HFF-Myc (cell line): ENCODE measurements at regions not wholly inside any gene's neighbourhood (a gene's known extent, or its start where the extent isn't known, plus 50 kb on each side); places are given as distances from the start of the nearest gene placed in this dataset.

ENCODE experiments used
- DNase-seq: peaks from one replicate; pipeline ENCODE4 v3.0.0-alpha.2; 2011; ENCODE audit warnings: low read depth; ENCODE audit errors: extremely low read depth
- H3K4me3 ChIP-seq: replicated peaks from 2 replicates; pipeline ENCODE4 v1.5.1; 2011; ENCODE audit warnings: low read depth, mild to moderate bottlenecking, control low read depth, low read length
- CTCF ChIP-seq: IDR thresholded peaks from 2 replicates; pipeline ENCODE4 v1.5.1; 2012; ENCODE audit warnings: mild to moderate bottlenecking, low read depth, low read length, control low read depth; ENCODE audit errors: missing control alignments

GRCh38 chr2:217063238-217063755 lies 203.4 kb upstream of the TNP1 start:
- no peak for TF ChIP-seq CTCF
- DNase-seq: no peak
- no peak overlapping the region for H3K4me3 ChIP-seq

DNA sequence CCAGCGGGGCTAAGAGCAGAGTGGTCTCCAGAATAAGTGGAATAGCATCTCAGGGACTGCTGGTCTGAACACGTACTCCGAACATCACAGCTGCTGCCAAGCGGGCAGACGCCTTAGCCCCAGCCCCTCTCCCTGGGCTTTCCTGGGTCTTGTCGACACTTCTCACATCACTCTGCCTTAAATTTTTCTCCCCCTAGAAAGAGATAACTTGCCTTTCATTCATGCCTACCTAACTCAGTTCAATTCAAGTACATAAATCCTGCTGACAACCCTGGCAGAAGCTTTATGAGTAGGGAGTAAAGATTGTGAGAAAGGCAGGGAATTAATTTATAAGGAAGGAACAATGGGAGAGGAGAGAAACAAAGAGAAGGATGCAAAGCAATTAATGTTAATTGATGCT lies 202.9 kb upstream of the TNP1 start:
- H3K4me3 ChIP-seq: no peak overlapping the region

GRCh38 chr2:217061916-217062505 lies 202.1 kb upstream of the TNP1 start:
- no peak for DNase-seq
- TF ChIP-seq CTCF: no peak
- H3K4me3 ChIP-seq: no peak overlapping the region

More for the DNA sequence above, 202.9 kb upstream of the TNP1 start:
- DNase-seq: no peak
- TF ChIP-seq CTCF: no peak

- DNase-seq: no peak
- no peak overlapping the region for H3K4me3 ChIP-seq
- no peak for TF ChIP-seq CTCF
These were observed 201.2 kb upstream of the TNP1 start for GRCh38 chr2:217060951-217061547.

GRCh38 chr2:217060516-217060915 lies 200.7 kb upstream of the TNP1 start:
- TF ChIP-seq CTCF: no peak
- no peak for DNase-seq
- no peak overlapping the region for H3K4me3 ChIP-seq

DNA sequence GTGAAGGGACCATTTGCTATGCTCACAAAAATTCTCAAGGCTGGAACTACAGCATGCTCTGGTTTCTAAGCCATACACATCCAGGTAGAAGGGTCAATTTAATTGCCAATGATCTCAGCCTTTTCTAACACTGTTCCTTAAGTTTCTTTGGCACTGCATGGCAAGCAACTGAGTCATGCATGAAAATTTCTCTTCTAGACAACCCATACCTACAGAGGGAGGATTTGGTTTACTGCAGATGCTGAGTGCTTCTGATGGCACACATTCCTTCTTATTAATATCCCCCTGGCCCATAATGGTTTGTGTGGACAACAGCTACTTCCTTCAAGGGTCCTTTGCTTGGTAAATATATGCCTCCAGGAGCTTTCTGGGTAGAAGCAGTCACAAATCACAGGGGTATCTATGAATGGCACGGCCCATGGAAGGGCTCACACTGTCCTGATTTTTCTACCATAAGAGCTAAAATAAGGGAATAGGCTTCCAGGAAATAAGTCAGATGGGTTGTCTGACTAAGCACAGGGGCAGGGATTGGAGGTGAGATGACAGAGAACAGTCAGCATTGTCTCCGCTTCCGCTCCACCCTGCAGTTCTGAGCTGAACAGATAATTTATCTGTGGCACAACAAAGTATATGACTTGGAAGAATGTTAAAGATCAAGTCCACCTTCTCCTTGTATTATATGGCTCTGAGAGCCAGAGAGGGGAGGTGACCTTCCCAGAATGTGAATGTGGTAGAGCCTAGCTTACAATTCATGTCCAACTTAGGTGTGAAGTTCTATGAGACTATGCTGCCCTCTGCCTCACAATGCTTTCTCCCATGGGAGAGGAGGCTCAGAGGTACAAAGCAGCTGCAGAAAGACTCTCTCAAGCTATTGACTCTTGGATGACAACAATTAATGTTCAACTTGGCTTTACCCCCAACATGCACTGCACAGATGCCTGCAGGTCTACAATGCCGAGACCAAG lies 199.2 kb upstream of the TNP1 start:
- TF ChIP-seq CTCF: no peak
- H3K4me3 ChIP-seq: no peak overlapping the region
- DNase-seq: no peak
